HUES6 (cell line): ENCODE measurements at regions not wholly inside any gene's neighbourhood (a gene's known extent, or its start where the extent isn't known, plus 50 kb on each side); places are given as distances from the start of the nearest gene placed in this dataset.

Experiments used
- H3K27ac ChIP-seq: 2 replicates; pipeline ENCODE4 v1.7.0; 2013; ENCODE audit warnings: low read depth, mild to moderate bottlenecking, low read length, inconsistent platforms
- H3K27me3 ChIP-seq: 2 replicates; pipeline ENCODE4 v1.6.1; 2013; ENCODE audit warnings: low read length; ENCODE audit not compliant: control insufficient read depth, insufficient read depth
- H3K36me3 ChIP-seq: 2 replicates; pipeline ENCODE4 v1.6.1; 2013; ENCODE audit warnings: low read length; ENCODE audit not compliant: control insufficient read depth, insufficient read depth
- H3K4me1 ChIP-seq: 2 replicates; pipeline ENCODE4 v1.6.1; 2013; ENCODE audit warnings: low read length; ENCODE audit not compliant: control insufficient read depth, insufficient read depth
- H3K4me3 ChIP-seq: 2 replicates; pipeline ENCODE4 v1.5.1; 2013; ENCODE audit warnings: low read depth, low read length
- H3K9ac ChIP-seq: one replicate; pipeline ENCODE4 v1.6.1; 2013; ENCODE audit warnings: mild to moderate bottlenecking, low read length
- H3K9me3 ChIP-seq: 2 replicates; pipeline ENCODE4 v1.6.1; 2013; ENCODE audit warnings: low read depth, low read length; ENCODE audit not compliant: control insufficient read depth, insufficient read depth

- Histone ChIP-seq H3K9me3 (peaks cover 4% of the 10 kb centered on the region; the same call in 1 of the 2 replicates), H3K36me3 (no peaks in the 10 kb centered on the region), H3K9ac (no peak overlapping the region), H3K27me3 (no peaks in the 10 kb centered on the region), H3K4me3 (no peak overlapping the region), H3K4me1 (peaks cover 15% of the 10 kb centered on the region), H3K27ac (no peak overlapping the region)
Measured at GRCh38 chr22:26804315-26804714, 146.9 kb downstream of the MIAT start.

- no peaks in the 10 kb centered on the region for H3K36me3 ChIP-seq
- H3K27me3 ChIP-seq = no peaks in the 10 kb centered on the region
- peaks cover 14% of the 10 kb centered on the region for H3K4me1 ChIP-seq
- no peak overlapping the region for H3K27ac ChIP-seq
- no peak overlapping the region for H3K4me3 ChIP-seq
- H3K9me3 ChIP-seq = peaks cover 4% of the 10 kb centered on the region; the same call in 1 of the 2 replicates
- no peak overlapping the region for H3K9ac ChIP-seq
Measured at GRCh38 chr22:26804911-26805539, 147.6 kb downstream of the MIAT start.

- peaks cover 14% of the 10 kb centered on the region; the same call in 1 of the 2 replicates for H3K4me1 ChIP-seq
- no peak overlapping the region for H3K27ac ChIP-seq
- peaks cover 4% of the 10 kb centered on the region; the same call in 1 of the 2 replicates for H3K9me3 ChIP-seq
- no peaks in the 10 kb centered on the region for H3K36me3 ChIP-seq
- no peak overlapping the region for H3K4me3 ChIP-seq
- H3K9ac ChIP-seq = no peak overlapping the region
- H3K27me3 ChIP-seq = no peaks in the 10 kb centered on the region
Measured at GRCh38 chr22:26806445-26807175, 149.2 kb downstream of the MIAT start.

GRCh38 chr22:26811647-26811992 is 154.2 kb downstream of the MIAT start:
- peaks cover 8% of the 10 kb centered on the region; the same call in 1 of the 2 replicates for H3K4me1 ChIP-seq
- no peak overlapping the region for H3K9ac ChIP-seq
- no peaks in the 10 kb centered on the region for H3K36me3 ChIP-seq
- peaks cover 4% of the 10 kb centered on the region; the same call in 1 of the 2 replicates for H3K9me3 ChIP-seq
- no peak overlapping the region for H3K4me3 ChIP-seq
- H3K27me3 ChIP-seq = no peaks in the 10 kb centered on the region
- H3K27ac ChIP-seq = no peak overlapping the region

- Histone ChIP-seq H3K36me3 (no peaks in the 10 kb centered on the region), H3K9ac (no peak overlapping the region), H3K27ac (no peak overlapping the region)
Measured at GRCh38 chr22:26812731-26813130, 155.3 kb downstream of the MIAT start.

GRCh38 chr22:26816726-26817125 is 159.3 kb downstream of the MIAT start:
- Histone ChIP-seq H3K36me3 (no peaks in the 10 kb centered on the region), H3K9me3 (peaks cover 24% of the 10 kb centered on the region), H3K27ac (no peak overlapping the region), H3K4me1 (no peaks in the 10 kb centered on the region), H3K9ac (no peak overlapping the region), H3K4me3 (no peak overlapping the region), H3K27me3 (no peaks in the 10 kb centered on the region)

More at GRCh38 chr22:26812731-26813130, 155.3 kb downstream of the MIAT start:
- Histone ChIP-seq H3K27me3 (no peaks in the 10 kb centered on the region), H3K4me1 (peaks cover 8% of the 10 kb centered on the region; the same call in 1 of the 2 replicates), H3K9me3 (peaks cover under 1% of the 10 kb centered on the region), H3K4me3 (no peak overlapping the region)

- H3K4me1 ChIP-seq = no peaks in the 10 kb centered on the region
- H3K27me3 ChIP-seq = no peaks in the 10 kb centered on the region
Measured at GRCh38 chr22:26817926-26818325, 160.5 kb downstream of the MIAT start.

GRCh38 chr22:26821854-26822253 is 164.5 kb downstream of the MIAT start:
- Histone ChIP-seq H3K27ac (no peak overlapping the region), H3K9ac (no peak overlapping the region), H3K4me3 (no peak overlapping the region), H3K27me3 (no peaks in the 10 kb centered on the region), H3K9me3 (peaks cover 24% of the 10 kb centered on the region), H3K36me3 (no peaks in the 10 kb centered on the region), H3K4me1 (no peaks in the 10 kb centered on the region)

More at GRCh38 chr22:26817926-26818325, 160.5 kb downstream of the MIAT start:
- H3K27ac ChIP-seq = no peak overlapping the region
- peaks cover 24% of the 10 kb centered on the region for H3K9me3 ChIP-seq
- H3K36me3 ChIP-seq = no peaks in the 10 kb centered on the region
- H3K9ac ChIP-seq = no peak overlapping the region
- no peak overlapping the region for H3K4me3 ChIP-seq

- Histone ChIP-seq H3K27me3 (no peaks in the 10 kb centered on the region), H3K9me3 (peaks cover 24% of the 10 kb centered on the region), H3K4me1 (no peaks in the 10 kb centered on the region), H3K9ac (no peak overlapping the region), H3K27ac (no peak overlapping the region), H3K4me3 (no peak overlapping the region), H3K36me3 (no peaks in the 10 kb centered on the region)
Measured at GRCh38 chr22:26822313-26822712, 164.9 kb downstream of the MIAT start.

- Histone ChIP-seq H3K4me1 (no peaks in the 10 kb centered on the region), H3K9me3 (peaks cover 12% of the 10 kb centered on the region), H3K27me3 (no peaks in the 10 kb centered on the region), H3K36me3 (no peaks in the 10 kb centered on the region), H3K4me3 (no peak overlapping the region), H3K9ac (no peak overlapping the region), H3K27ac (no peak overlapping the region)
Measured at GRCh38 chr22:26823966-26824365, 166.6 kb downstream of the MIAT start.
